Thyroid gland (tissue), 4 donors: ENCODE measurements at regions not wholly inside any gene's neighbourhood (a gene's known extent, or its start where the extent isn't known, plus 50 kb on each side); places are given as distances from the start of the nearest gene placed in this dataset.

Source experiments
- DNase-seq, 2 donors: peaks; one replicate each; pipeline ENCODE4 v3.0.0-alpha.2; 2019
- H3K27ac ChIP-seq, 3 donors: fragments of 200-600 bp; sonication (generic); 1 replicate in 2 of 3; 2 replicates in 1 of 3; pipeline ENCODE4 v1.5.1; 2016 to 2019; ENCODE audit warnings: mild to moderate bottlenecking in 1 of 3, moderate library complexity in 1 of 3
- H3K27me3 ChIP-seq: fragments of 200-600 bp; sonication (generic); one replicate; pipeline ENCODE4 v1.5.1; 2019
- H3K36me3 ChIP-seq, 2 donors: fragments of 200-600 bp; sonication (generic); one replicate each; pipeline ENCODE4 v1.5.1; 2016 to 2019
- H3K4me1 ChIP-seq, 2 donors: fragments of 200-600 bp; sonication (generic); one replicate each; pipeline ENCODE4 v1.5.1; 2017 to 2019
- H3K4me3 ChIP-seq, 3 donors: fragments of 200-600 bp; sonication (generic); replicated peaks in 1 of 3; 1 replicate in 2 of 3; 2 replicates in 1 of 3; pipeline ENCODE4 v1.5.1; 2016; ENCODE audit warnings: mild to moderate bottlenecking in 1 of 3
- H3K9me3 ChIP-seq: fragments of 200-600 bp; sonication (generic); one replicate; pipeline ENCODE4 v1.5.1; 2017
- CTCF ChIP-seq, 6 experiments: fragments of 200-600 bp in 3 of 6; fragments of 450-650 bp in 3 of 6; sonication (generic) in 3 of 6; IDR thresholded peaks; one replicate each; pipeline ENCODE4 v1.5.1; 2016 to 2019; ENCODE audit warnings: antibody characterized with exemption in 6 of 6, mild to moderate bottlenecking in 2 of 6, inconsistent platforms in 1 of 6, moderate library complexity in 1 of 6
- POLR2A ChIP-seq, 2 donors: fragments of 450-650 bp; IDR thresholded peaks; one replicate each; pipeline ENCODE4 v1.6.1; 2017; ENCODE audit warnings: antibody characterized with exemption in 2 of 2, mild to moderate bottlenecking in 2 of 2, moderate library complexity in 1 of 2
- WGBS, 2 donors: methylation state at CpG; one replicate each; pipeline ENCODE4 v1.1.5; 2017; 5-methylcytosine and 5-hydroxymethylcytosine counted together
- intact Hi-C: fragments of 100-400 bp; cut with DNase I; formaldehyde crosslinking; loops from one replicate; pipeline ENCODE4 v1.15.1; 2023

DNA sequence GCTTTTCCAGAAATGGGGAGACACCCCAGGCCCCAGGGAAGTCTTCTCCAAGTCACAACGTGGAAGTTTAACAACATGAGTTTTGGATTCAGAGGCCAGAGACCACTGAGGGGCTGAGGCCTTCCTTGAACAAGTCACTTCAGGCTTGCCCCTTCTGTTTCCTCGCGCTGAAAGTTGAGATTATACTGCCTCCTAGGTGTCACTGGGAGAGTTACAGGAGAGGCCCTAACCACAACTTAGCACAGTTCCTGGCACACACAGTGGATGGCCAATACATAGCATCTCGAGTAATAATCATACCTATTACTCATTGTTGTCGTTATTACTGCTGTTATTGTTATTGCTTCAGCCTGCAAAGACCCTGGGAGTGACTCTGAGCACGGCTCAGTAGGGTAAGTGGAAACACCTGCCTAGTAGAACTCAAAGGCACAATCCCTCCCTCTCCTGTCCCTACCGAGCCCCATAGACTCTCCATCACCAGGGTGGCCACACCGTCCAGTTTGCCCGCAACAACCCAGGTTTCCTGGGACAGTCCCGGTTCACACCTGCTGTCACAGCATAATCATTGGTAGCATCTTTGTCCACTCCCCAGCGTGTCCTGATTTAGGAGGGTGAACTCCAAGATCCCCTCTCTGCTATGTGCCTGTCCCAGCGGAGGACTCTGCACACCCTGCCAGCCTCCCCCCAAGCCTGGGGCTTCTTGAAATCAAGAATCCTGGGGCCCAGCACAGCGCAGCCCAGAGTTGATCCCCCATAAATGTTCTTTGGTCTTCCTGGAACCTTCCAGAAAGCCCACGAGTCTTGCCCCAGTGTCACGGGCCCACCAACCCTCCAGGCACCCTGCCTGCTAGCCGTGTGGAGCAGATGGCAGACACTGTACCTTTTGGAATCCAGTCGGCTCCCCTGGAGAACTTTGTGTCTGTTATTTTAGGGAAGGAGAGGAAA lies 85.0 kb downstream of the SYNE3 start:
- intact Hi-C loops = loop anchor here (5.0 to 10.0 kb wide), 2 partner anchors 267 to 744 kb away; no protein-coding TSS in a partner anchor
- H3K9me3 ChIP-seq = no peaks in the 10 kb centered on the region
- TF ChIP-seq POLR2A (IDR thresholded peaks at IDR 0.05) = no peak
- peak; percentile 12 to 53 (median 38) for TF ChIP-seq CTCF (IDR thresholded peaks at IDR 0.05)
- WGBS, 2 donors = 71 to 77% methylated on average over 16 to 17 of the region's 17 CpGs
- peak overlapping the region in 1 of 3 donors; percentile 12 for H3K27ac ChIP-seq
- H3K27me3 ChIP-seq = no peaks in the 10 kb centered on the region
- H3K36me3 ChIP-seq = peaks cover 11 to 14% of the 10 kb centered on the region in 2 donors
- DNase-seq = peak in 1 of 2 donors; percentile 12
- H3K4me3 ChIP-seq = no peak overlapping the region
- H3K4me1 ChIP-seq = no peaks in the 10 kb centered on the region

DNA sequence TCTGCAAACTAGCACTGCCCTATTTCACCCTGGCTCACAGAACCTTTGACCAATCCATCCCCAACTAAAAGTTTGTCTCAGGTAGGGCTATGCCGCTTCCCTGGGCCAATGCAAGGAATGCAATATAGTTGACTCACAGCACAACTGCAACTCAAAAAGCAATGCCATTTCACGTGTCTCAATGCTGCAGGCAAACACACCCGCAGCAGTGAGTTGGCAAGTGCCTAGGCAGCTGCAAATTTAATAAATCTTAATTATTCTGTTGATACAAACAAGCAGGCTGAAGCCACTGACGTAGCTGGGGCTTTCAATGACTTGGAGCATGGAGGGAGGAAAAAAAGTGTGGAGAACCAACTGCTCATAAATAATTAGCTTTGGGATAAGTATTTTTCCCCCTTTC lies 87.9 kb downstream of the SYNE3 start:
- H3K9me3 ChIP-seq = no peaks in the 10 kb centered on the region
- H3K4me1 ChIP-seq = no peaks in the 10 kb centered on the region
- H3K27ac ChIP-seq = no peak overlapping the region
- no peak overlapping the region for H3K4me3 ChIP-seq
- no peak for TF ChIP-seq CTCF (IDR thresholded peaks at IDR 0.05)
- TF ChIP-seq POLR2A (IDR thresholded peaks at IDR 0.05) = no peak
- intact Hi-C loops = no loop called here
- 92 to 95% methylated on average over 4 of the region's 4 CpGs for WGBS, 2 donors
- DNase-seq = no peak
- no peaks in the 10 kb centered on the region for H3K36me3 ChIP-seq
- H3K27me3 ChIP-seq = no peaks in the 10 kb centered on the region

DNA sequence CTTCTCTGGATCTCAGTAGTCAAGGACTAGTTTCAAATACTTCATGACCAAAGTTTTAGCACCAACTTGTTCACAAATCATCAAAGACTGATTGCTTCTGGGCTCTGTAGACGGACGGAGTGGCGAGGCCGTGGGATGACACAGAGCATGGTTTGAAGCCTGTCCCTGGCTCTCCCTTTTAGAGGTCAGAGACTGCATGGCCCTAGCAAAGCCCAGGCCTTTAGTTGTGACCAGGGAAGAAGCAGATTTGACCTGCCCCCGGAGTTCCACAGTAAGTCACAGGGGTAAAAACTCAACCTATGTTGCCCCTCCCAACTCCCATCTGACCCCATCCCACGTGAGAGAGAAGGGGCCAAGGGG lies 90.4 kb downstream of the SYNE3 start:
- Histone ChIP-seq H3K4me3 (no peak overlapping the region), H3K36me3 (no peaks in the 10 kb centered on the region), H3K4me1 (no peaks in the 10 kb centered on the region), H3K27me3 (no peaks in the 10 kb centered on the region), H3K9me3 (no peaks in the 10 kb centered on the region), H3K27ac (no peak overlapping the region)
- intact Hi-C loops = no loop called here
- DNase-seq = no peak
- TF ChIP-seq POLR2A (IDR thresholded peaks at IDR 0.05) = no peak
- TF ChIP-seq CTCF (IDR thresholded peaks at IDR 0.05) = no peak
- WGBS, 2 donors = 95 to 96% methylated on average over 6 of the region's 6 CpGs

- DNase-seq = no peak
- Histone ChIP-seq H3K4me3 (no peak overlapping the region), H3K4me1 (no peaks in the 10 kb centered on the region), H3K36me3 (no peaks in the 10 kb centered on the region), H3K9me3 (no peaks in the 10 kb centered on the region), H3K27me3 (no peaks in the 10 kb centered on the region), H3K27ac (no peak overlapping the region)
- TF ChIP-seq POLR2A (IDR thresholded peaks at IDR 0.05) = no peak
- TF ChIP-seq CTCF (IDR thresholded peaks at IDR 0.05) = no peak
- 94 to 95% methylated on average over 9 of the region's 9 CpGs for WGBS, 2 donors
- intact Hi-C loops = no loop called here
Measured at GRCh38 chr14:95425369-95426115, 90.9 kb downstream of the SYNE3 start.

- H3K4me3 ChIP-seq = no peak overlapping the region
- no peaks in the 10 kb centered on the region for H3K27me3 ChIP-seq
- H3K4me1 ChIP-seq = no peaks in the 10 kb centered on the region
- intact Hi-C loops = no loop called here
- H3K9me3 ChIP-seq = no peaks in the 10 kb centered on the region
- 80 to 82% methylated on average over 5 of the region's 5 CpGs for WGBS, 2 donors
- no peaks in the 10 kb centered on the region for H3K36me3 ChIP-seq
- no peak for DNase-seq
- TF ChIP-seq CTCF (IDR thresholded peaks at IDR 0.05) (no peak), POLR2A (IDR thresholded peaks at IDR 0.05) (no peak)
- no peak overlapping the region for H3K27ac ChIP-seq
Measured at GRCh38 chr14:95424529-95424928, 91.9 kb downstream of the SYNE3 start.
